Activated naive CD4-positive, alpha-beta T cell treated with anti-CD3 and anti-CD28 coated beads, Interleukin-2, amount 50 U/mL, for 24 hours (primary cell): ENCODE measurements at regions not wholly inside any gene's neighbourhood (a gene's known extent, or its start where the extent isn't known, plus 50 kb on each side); places are given as distances from the start of the nearest gene placed in this dataset.
"Not testable (repeated sequence)": the region's sequence is repeated elsewhere in the genome, so short reads cannot be mapped to it uniquely, and the experiment has no call there.

Experiments used
- H3K27ac Mint-ChIP-seq: one replicate; pipeline ENCODE4 v1.8.0; 2021; ENCODE audit warnings: mild to moderate bottlenecking, mixed read lengths
- H3K27me3 Mint-ChIP-seq: one replicate; pipeline ENCODE4 v1.8.0; 2021; ENCODE audit warnings: mixed read lengths
- H3K36me3 Mint-ChIP-seq: one replicate; pipeline ENCODE4 v1.8.0; 2021; ENCODE audit warnings: mixed read lengths
- H3K4me1 Mint-ChIP-seq: one replicate; pipeline ENCODE4 v1.8.0; 2021; ENCODE audit warnings: mixed read lengths
- H3K4me3 Mint-ChIP-seq: one replicate; pipeline ENCODE4 v1.8.0; 2021; ENCODE audit warnings: mild to moderate bottlenecking, mixed read lengths
- H3K9me3 Mint-ChIP-seq: one replicate; pipeline ENCODE4 v1.8.0; 2021; ENCODE audit warnings: mixed read lengths

DNA sequence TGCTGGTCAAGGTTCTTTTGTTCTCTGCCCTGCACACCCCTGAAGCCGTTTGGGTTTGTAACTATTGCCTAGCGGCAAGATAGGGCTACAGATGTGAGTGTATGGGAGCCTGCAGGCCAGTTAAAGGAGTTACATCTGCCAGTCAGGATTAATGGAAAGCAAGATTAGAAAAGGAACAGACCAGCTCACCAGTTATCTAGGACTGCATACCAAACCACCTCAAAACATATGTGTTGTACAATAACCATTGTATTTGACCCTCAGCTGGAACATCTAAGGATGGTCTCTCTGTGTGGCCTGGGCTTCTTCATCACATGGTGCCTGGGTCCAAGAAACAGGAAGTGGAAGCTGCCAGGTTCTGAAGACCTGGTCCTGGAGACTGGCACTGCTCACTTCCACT, 52.5 kb upstream of the FBXO28 start:
- no peak overlapping the region for H3K27ac Mint-ChIP-seq
- H3K4me1 Mint-ChIP-seq: peaks cover 10% of the 10 kb centered on the region

DNA sequence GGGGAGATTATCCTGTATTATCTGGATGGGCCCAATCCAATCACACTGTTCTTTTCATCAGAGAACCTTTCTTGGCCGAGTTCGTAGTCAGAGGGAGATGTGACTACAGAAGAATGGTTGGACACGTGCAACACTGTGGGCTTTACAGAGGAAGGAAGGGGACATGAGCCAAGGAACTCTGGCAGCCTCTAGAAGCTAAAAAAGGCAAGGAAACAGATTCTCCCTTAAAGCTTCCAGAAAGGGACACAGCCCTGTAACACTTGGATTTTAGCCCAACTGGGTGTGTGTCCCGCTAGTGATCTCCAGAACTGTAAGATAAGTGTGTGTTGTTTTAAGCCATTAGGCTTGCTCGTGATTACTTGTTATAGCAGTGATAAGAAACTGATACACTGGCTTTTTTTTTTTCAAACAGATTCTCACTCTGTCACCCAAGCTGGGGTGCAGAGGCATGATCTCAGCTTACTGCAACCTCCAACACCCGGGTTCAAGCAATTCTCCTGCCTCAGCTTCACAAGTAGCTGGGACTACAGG, 53.9 kb upstream of the FBXO28 start:
- Mint-ChIP-seq H3K9me3 (no peaks in the 10 kb centered on the region), H3K36me3 (no peaks in the 10 kb centered on the region), H3K27ac (no peak overlapping the region), H3K4me1 (peaks cover 1% of the 10 kb centered on the region), H3K4me3 (no peak overlapping the region), H3K27me3 (no peaks in the 10 kb centered on the region)

More for the DNA sequence above, 52.5 kb upstream of the FBXO28 start:
- Mint-ChIP-seq H3K36me3 (no peaks in the 10 kb centered on the region), H3K4me3 (no peak overlapping the region), H3K27me3 (no peaks in the 10 kb centered on the region), H3K9me3 (no peaks in the 10 kb centered on the region)

DNA sequence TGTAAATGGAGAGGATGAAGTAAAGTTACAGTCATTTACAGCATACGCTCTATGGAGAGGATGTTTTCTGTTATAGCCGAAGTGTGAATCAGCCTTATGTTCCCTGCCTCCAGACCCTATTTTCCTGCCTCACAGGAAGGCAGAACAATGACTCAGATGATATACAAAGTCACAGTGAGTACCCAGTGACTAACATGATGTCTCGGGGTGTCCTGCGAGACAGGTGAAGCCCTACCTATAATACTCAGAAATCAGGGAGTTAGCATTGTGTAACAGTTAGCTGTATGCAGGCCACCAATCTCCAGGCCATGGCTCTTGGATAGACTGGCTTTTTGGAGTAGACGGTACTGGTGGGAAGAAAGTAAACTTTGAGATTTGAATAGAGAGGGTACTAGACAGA, 55.6 kb upstream of the FBXO28 start:
- H3K9me3 Mint-ChIP-seq: no peaks in the 10 kb centered on the region
- H3K4me1 Mint-ChIP-seq: no peaks in the 10 kb centered on the region
- H3K27ac Mint-ChIP-seq: no peak overlapping the region
- no peak overlapping the region for H3K4me3 Mint-ChIP-seq
- no peaks in the 10 kb centered on the region for H3K27me3 Mint-ChIP-seq
- no peaks in the 10 kb centered on the region for H3K36me3 Mint-ChIP-seq

DNA sequence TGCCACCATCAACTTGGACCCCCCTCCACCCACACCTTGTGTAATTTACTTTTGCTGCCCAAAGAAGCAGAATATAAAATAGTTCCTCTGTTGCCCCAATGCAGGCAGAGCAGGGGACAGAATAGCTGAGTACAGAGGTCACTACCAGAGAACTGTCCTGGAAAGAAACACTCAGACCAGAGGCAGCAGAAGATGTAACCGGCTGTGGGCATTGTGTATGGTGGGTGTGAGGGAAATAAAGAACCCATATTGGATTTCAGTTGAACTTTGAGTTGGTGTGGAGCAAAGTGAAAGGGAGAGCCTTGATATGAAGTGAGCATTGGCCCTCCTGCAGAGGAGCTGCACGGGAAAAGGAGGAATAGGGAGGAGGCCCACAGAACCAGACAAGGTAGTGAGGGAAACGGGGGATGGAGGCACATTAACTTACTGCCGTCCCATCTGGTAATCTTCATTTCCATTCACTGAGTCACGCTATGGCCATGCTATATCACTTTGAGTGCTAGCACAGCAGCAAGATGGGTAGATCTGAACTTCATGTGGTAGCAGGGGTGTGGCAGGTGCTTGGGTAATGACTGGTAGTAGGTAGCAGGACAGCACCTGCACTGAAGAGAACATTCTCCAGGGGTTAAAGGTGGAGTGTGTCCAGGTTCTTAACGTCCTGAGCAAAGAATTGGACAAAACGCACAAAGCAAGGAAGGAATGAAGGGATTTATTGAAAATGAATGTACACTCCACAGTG, 56.3 kb upstream of the FBXO28 start:
- H3K27ac Mint-ChIP-seq: no peak overlapping the region

DNA sequence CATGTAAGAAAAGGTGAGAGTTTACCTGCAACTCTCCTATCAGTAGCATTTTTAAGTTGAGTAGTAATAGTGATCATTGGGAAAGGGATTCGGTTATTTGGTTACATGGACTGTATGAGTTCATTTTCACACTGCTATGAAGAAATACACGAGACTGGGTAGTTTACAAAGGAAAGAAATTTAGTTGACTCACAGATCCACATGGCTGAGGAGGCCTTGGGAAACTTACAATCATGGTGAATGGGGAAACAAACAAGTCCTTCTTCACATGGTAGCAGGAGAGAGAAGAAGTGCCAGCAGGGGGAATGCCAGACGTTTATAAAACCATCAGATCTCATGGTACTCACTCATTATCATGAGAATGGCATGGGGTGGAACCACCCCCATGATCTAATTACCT, 59.3 kb upstream of the FBXO28 start:
- no peaks in the 10 kb centered on the region for H3K36me3 Mint-ChIP-seq
- H3K4me1 Mint-ChIP-seq: no peaks in the 10 kb centered on the region
- H3K27ac Mint-ChIP-seq: no peak overlapping the region
- no peaks in the 10 kb centered on the region for H3K9me3 Mint-ChIP-seq
- no peak overlapping the region for H3K4me3 Mint-ChIP-seq
- peaks cover 2% of the 10 kb centered on the region for H3K27me3 Mint-ChIP-seq

More for the DNA sequence above, 56.3 kb upstream of the FBXO28 start:
- Mint-ChIP-seq H3K27me3 (peaks cover 2% of the 10 kb centered on the region), H3K4me1 (no peaks in the 10 kb centered on the region), H3K36me3 (no peaks in the 10 kb centered on the region), H3K9me3 (no peaks in the 10 kb centered on the region), H3K4me3 (no peak overlapping the region)

DNA sequence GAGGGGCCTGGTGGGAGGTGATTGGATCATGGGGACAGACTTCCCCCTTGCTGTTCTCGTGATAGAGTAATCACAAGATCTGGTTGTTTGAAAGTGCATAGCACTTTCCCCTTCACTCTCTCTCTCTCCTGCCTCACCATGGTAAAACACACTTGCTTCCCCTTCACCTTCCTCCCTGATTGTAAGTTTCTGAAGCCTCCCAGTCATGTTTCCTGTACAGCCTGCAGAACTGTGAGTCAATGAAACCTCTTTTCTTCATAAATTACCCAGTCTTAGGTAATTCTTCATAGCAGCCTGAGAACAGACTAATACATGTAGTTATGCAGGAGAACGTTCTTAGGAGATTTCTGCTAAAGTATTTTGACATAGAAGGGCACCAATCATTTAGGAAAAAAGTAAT, 59.9 kb upstream of the FBXO28 start:
- no peaks in the 10 kb centered on the region for H3K36me3 Mint-ChIP-seq
- H3K4me3 Mint-ChIP-seq: no peak overlapping the region
- H3K9me3 Mint-ChIP-seq: no peaks in the 10 kb centered on the region
- H3K27me3 Mint-ChIP-seq: peaks cover 2% of the 10 kb centered on the region
- H3K27ac Mint-ChIP-seq: no peak overlapping the region
- H3K4me1 Mint-ChIP-seq: no peaks in the 10 kb centered on the region

DNA sequence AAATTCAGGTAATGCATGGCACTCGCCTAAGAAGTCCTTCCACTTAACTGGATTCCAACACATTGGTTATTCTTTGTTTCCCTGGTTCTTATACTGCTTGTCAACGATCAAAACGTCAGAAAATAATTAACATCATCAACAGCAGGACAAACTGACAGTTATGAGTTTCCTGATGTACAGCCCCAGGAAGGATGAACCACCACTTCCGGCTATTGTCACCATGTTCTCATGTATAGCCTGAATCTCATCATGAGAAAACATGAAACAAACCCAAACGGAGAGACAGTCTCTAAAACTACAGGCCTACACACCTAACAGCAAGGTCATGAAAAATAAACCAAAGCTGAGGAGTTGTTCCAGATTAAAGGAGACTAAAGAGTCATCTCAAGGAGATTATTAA, 60.5 kb upstream of the FBXO28 start:
- no peak overlapping the region for H3K27ac Mint-ChIP-seq
- H3K27me3 Mint-ChIP-seq: peaks cover 2% of the 10 kb centered on the region
- H3K4me1 Mint-ChIP-seq: no peaks in the 10 kb centered on the region
- H3K36me3 Mint-ChIP-seq: no peaks in the 10 kb centered on the region
- H3K9me3 Mint-ChIP-seq: no peaks in the 10 kb centered on the region
- H3K4me3 Mint-ChIP-seq: no peak overlapping the region

DNA sequence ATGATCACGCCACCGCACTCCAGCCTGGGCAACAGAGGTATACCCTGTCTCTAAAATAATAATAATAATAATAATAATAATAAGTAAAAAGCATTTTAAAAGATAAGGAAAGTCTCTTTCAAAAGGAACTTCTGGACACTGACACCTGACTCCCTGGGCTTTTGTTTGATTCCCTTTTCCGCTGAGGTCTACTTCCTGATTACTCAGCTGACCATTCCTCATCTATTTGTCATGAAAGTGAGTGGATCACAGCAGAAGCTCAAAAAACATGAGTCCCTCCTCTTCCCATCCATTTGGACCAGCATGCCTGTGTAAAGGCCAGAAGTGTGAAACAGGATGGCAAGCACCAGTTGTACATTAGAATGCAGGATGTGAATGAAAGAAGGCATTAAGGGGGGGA, 61.1 kb upstream of the FBXO28 start:
- Mint-ChIP-seq H3K4me1 (no peaks in the 10 kb centered on the region), H3K9me3 (no peaks in the 10 kb centered on the region), H3K27ac (no peak overlapping the region), H3K4me3 (no peak overlapping the region), H3K27me3 (peaks cover 2% of the 10 kb centered on the region), H3K36me3 (no peaks in the 10 kb centered on the region)

DNA sequence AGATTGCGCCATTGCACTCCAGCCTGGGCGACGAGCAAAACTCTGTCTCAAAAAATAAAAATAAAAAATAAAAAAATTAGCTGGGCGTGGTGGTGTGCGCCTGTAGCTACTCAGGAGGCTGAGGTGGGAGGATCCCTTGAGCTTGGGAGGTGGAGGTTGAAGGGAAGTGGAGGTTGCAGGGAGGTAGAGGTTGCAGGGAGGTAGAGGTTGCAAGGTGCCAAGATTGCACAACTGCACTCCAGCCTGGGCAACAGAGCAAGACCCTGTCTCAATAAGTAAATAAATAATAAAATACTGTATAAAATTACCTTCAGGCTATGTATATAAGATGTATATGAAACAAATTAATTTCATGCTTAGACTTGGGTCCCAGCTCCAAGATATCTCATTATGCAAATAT, 62.1 kb upstream of the FBXO28 start:
- not testable (repeated sequence) for H3K4me3 Mint-ChIP-seq, H3K27ac Mint-ChIP-seq, H3K4me1 Mint-ChIP-seq, H3K27me3 Mint-ChIP-seq, H3K36me3 Mint-ChIP-seq, H3K9me3 Mint-ChIP-seq

DNA sequence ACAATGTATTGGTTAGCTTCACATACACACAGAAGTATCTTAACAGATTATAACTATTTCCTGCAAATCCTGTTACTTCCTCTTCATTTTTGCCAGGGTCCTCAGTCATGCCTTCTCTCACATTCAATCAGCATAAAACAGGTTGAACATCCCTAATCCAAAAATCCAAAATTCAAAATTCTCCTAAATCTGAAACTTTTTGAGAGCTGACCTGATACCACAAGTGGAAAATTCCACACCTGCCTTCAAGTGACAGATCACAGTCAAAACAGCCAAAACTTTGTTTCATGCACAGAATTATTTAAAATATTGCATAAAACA, 62.9 kb upstream of the FBXO28 start:
- H3K27me3 Mint-ChIP-seq: peaks cover 2% of the 10 kb centered on the region
- H3K9me3 Mint-ChIP-seq: no peaks in the 10 kb centered on the region
- H3K36me3 Mint-ChIP-seq: no peaks in the 10 kb centered on the region
- no peak overlapping the region for H3K27ac Mint-ChIP-seq
- no peaks in the 10 kb centered on the region for H3K4me1 Mint-ChIP-seq
- H3K4me3 Mint-ChIP-seq: no peak overlapping the region

DNA sequence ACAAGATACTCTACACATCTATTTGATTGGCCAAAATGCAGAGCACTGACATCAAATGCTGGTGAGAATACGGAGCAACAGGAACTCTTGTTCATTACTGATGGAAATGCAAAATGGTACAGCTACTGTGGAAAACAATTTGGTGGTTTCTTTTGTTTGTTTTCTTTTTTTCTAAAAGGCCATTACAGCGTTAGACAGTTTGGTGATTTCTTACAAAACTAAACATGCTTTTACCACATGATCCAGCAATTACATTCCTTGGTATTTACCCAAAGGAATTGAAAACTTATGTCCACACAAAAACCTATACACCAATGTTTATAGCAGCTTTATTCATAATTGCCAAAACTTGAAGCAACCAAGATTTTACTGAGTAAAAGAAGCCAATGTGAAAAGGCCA, 66.4 kb upstream of the FBXO28 start:
- Mint-ChIP-seq H3K27ac (no peak overlapping the region), H3K4me3 (no peak overlapping the region), H3K4me1 (no peaks in the 10 kb centered on the region), H3K36me3 (no peaks in the 10 kb centered on the region), H3K27me3 (peaks cover 4% of the 10 kb centered on the region), H3K9me3 (no peaks in the 10 kb centered on the region)

DNA sequence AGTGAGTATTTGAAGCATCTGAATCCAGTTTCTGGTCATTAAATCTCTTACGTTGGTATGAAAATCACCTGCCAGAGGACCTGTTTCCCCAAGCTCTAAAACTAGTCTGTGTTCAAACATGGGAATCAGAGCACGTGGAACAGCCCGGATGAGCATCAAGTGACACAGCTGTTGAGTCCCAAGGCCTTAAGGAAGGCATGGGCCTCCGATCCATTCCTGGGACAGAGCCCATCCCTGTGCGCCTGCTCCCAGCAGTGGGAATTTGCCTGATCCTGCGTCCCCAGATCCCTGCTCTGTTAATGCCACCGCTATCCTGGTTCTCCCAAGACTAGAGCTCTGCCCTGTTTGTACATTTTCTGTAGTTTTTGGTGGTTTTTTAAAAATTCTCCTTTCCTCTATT, 68.4 kb upstream of the FBXO28 start:
- Mint-ChIP-seq H3K4me3 (no peak overlapping the region), H3K27me3 (peaks cover 9% of the 10 kb centered on the region), H3K4me1 (no peaks in the 10 kb centered on the region), H3K27ac (no peak overlapping the region), H3K9me3 (no peaks in the 10 kb centered on the region), H3K36me3 (no peaks in the 10 kb centered on the region)

DNA sequence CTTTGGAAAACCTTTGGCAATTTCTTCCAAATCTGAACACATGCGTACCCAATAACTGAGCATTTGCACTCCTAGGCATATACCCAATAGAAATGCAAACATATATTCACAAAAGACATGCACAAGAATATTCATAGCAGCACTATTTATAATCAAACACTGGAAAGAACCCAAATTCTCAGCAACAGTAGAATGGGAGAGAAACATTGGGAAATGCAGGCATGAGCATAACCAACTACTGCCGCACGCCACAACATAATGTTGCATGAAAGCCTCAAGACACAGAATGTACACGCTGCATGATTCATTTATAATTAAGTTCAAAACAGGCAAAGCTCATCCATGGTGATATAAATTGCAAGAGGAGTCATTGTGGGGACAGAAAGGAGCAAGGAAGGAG, 69.5 kb upstream of the FBXO28 start:
- Mint-ChIP-seq H3K36me3 (no peaks in the 10 kb centered on the region), H3K27me3 (peaks cover 9% of the 10 kb centered on the region), H3K4me3 (no peak overlapping the region), H3K9me3 (no peaks in the 10 kb centered on the region), H3K4me1 (no peaks in the 10 kb centered on the region), H3K27ac (no peak overlapping the region)

DNA sequence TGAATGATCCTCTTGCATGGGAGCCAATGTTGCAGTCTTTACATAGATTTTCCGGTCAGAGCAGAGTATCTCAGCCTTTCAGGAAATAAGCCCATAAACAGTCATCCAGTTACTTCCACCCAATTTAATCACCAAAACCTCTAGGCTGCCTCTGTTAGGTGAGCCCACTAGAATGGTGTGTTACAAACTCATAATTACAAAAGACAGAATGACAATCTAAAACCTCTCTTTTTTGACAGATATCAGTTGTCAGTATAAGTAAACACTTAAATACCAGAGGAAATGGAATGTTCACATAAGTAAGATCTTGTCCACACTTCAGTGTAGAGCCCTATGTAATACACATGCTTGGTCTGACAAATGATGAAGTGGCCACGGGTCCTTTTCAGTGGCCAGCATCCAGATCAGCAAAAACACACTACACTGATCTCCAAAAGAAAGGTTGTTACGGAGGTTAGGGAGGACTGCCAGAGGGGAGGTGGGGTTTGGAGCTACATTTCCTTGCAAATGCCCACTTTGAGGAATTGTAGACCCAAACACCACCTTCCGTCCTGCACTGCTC, 71.3 kb upstream of the FBXO28 start:
- Mint-ChIP-seq H3K27ac (no peak overlapping the region), H3K4me3 (no peak overlapping the region), H3K9me3 (no peaks in the 10 kb centered on the region), H3K36me3 (no peaks in the 10 kb centered on the region), H3K4me1 (no peaks in the 10 kb centered on the region), H3K27me3 (peaks cover 9% of the 10 kb centered on the region)

DNA sequence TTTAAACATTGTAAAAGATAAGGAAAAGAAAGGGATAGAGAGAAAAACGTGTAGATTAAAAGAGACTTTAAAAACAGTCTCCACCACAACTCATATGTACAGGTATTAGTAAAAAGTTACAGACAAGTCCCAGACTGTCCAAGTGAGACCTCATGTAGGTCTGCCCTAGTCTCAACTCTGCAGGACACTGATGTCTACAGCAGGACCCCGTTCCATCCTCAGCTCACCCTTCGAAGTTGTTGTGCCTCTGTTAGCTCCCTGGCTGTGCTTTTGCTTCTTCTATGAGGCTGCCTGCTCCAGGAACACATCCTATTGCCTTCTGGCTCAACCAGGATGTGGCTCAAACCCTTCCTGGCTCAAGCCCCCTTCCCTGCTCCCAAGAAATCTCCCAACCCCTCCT, 72.9 kb upstream of the FBXO28 start:
- Mint-ChIP-seq H3K4me3 (no peak overlapping the region), H3K36me3 (no peaks in the 10 kb centered on the region), H3K27me3 (peaks cover 11% of the 10 kb centered on the region), H3K9me3 (no peaks in the 10 kb centered on the region), H3K4me1 (no peaks in the 10 kb centered on the region), H3K27ac (no peak overlapping the region)

DNA sequence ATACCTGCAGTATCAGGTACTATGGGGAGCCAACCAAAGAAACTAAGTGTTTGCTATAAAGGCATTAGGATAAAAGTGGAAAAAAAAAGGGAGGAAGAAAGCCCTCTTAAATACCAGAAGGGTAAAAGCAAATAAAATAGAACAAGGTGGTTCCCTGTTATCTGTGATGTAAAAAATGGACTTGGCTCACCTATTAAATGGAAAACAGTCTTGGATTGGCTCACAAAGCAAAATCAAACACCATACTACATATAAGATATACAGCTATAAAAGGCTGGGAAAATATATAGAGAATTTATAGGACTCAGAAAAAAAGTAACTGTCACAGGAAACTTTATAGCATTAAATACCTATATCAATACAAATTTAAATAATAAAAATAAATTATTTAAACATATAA, 73.5 kb upstream of the FBXO28 start:
- not testable (repeated sequence) for H3K9me3 Mint-ChIP-seq, H3K27ac Mint-ChIP-seq, H3K27me3 Mint-ChIP-seq, H3K4me1 Mint-ChIP-seq, H3K4me3 Mint-ChIP-seq, H3K36me3 Mint-ChIP-seq

DNA sequence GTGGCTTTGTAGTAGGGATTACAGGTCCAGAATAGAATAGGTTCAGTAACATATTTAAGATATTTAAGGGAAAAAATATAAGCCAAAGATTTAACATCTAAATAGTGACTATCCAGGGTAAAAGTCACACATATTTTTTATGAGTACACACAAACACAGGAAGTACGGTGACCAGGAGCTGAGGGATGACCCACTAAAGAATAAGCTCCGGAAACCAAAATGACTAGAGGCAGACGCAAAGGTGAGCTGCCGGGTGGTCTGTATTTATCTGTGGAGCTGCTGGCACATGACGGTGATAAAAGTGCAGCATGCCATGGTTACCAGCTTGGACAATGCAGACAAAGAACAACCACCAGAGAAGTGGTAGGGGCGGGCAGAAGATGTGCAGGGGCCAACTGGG, 73.9 kb upstream of the FBXO28 start:
- H3K4me1 Mint-ChIP-seq, H3K27me3 Mint-ChIP-seq, H3K36me3 Mint-ChIP-seq, H3K27ac Mint-ChIP-seq, H3K4me3 Mint-ChIP-seq, H3K9me3 Mint-ChIP-seq: not testable (repeated sequence)
